A673 (cell line): ENCODE measurements at regions not wholly inside any gene's neighbourhood (a gene's known extent, or its start where the extent isn't known, plus 50 kb on each side); places are given as distances from the start of the nearest gene placed in this dataset.

ENCODE experiments used
- BruUV-seq: library from RNA; stranded (reverse); fragments of 400-500 nt; replicated peaks from 2 replicates; lab custom pipeline; 2021; lab: Mats Ljungman, UMichigan
- CTCF ChIA-PET: fragments of 300-600 bp; sonication (Branson Sonifier 250); formaldehyde crosslinking; loops from one replicate; lab custom pipeline; 2022; ENCODE audit warnings: antibody characterized with exemption; lab: Charles Lee
- POLR2A ChIA-PET: fragments of 300-600 bp; sonication (Branson Sonifier 250); formaldehyde crosslinking; loops from one replicate; lab custom pipeline; 2022; ENCODE audit warnings: antibody characterized with exemption; ENCODE audit not compliant: low non-redundant PET; lab: Charles Lee
- DNase-seq: peaks from one replicate; pipeline ENCODE4 v3.0.0-alpha.2; 2015; ENCODE audit warnings: low spot score
- H3K27ac ChIP-seq: fragments of 200-600 bp; sonication (generic); 2 replicates; pipeline ENCODE4 v1.5.1; 2016; ENCODE audit warnings: mixed run types, low read depth, mild to moderate bottlenecking, mixed read lengths, antibody characterized with exemption, low read length; ENCODE audit not compliant: poor library complexity, severe bottlenecking
- H3K27me3 ChIP-seq: fragments of 200-600 bp; sonication (generic); replicated peaks from 2 replicates; pipeline ENCODE4 v1.6.1; 2017; ENCODE audit warnings: mixed run types, low read depth, mild to moderate bottlenecking, mixed read lengths, antibody characterized with exemption, low read length; ENCODE audit not compliant: insufficient read depth, poor library complexity
- H3K36me3 ChIP-seq: fragments of 200-600 bp; sonication (generic); 2 replicates; pipeline ENCODE4 v1.6.1; 2016; ENCODE audit warnings: mixed run types, mild to moderate bottlenecking, mixed read lengths, antibody characterized with exemption, low read length; ENCODE audit not compliant: insufficient read depth, poor library complexity, severe bottlenecking
- H3K4me1 ChIP-seq: fragments of 200-600 bp; sonication (generic); 2 replicates; pipeline ENCODE4 v1.6.1; 2017; ENCODE audit warnings: mixed run types, mild to moderate bottlenecking, mixed read lengths, antibody characterized with exemption, low read length; ENCODE audit not compliant: insufficient read depth, poor library complexity, severe bottlenecking
- H3K4me3 ChIP-seq: fragments of 200-600 bp; sonication (generic); 2 replicates; pipeline ENCODE4 v1.5.1; 2016; ENCODE audit warnings: low read depth, mixed run types, mild to moderate bottlenecking, mixed read lengths, low read length; ENCODE audit not compliant: poor library complexity, severe bottlenecking
- H3K9me3 ChIP-seq: fragments of 200-600 bp; sonication (generic); 2 replicates; pipeline ENCODE4 v1.6.1; 2016; ENCODE audit warnings: mixed run types, low read depth, mild to moderate bottlenecking, mixed read lengths, antibody characterized with exemption, low read length; ENCODE audit not compliant: poor library complexity, severe bottlenecking
- EZH2 ChIP-seq: fragments of 200-600 bp; sonication (generic); IDR thresholded peaks from 2 replicates; pipeline ENCODE4 v1.6.1; 2017; ENCODE audit warnings: borderline replicate concordance, low read depth, mild to moderate bottlenecking, mixed read lengths, antibody characterized with exemption, low read length; ENCODE audit not compliant: poor library complexity, severe bottlenecking
- intact Hi-C: fragments of 100-400 bp; cut with micrococcal nuclease; formaldehyde crosslinking; loops from one replicate; pipeline ENCODE4 v1.10.0; 2022; ENCODE audit not compliant: unreplicated experiment
- TF ChIP-seq, protein P1 (sequence below): fragments of 300-800, 200-600 bp; sonication (generic); conservative IDR thresholded peaks from 2 replicates; pipeline ENCODE4 v1.5.1; 2017; ENCODE audit warnings: low read depth, mild to moderate bottlenecking, antibody characterized with exemption, low read length, moderate library complexity, mixed read lengths

DNA sequence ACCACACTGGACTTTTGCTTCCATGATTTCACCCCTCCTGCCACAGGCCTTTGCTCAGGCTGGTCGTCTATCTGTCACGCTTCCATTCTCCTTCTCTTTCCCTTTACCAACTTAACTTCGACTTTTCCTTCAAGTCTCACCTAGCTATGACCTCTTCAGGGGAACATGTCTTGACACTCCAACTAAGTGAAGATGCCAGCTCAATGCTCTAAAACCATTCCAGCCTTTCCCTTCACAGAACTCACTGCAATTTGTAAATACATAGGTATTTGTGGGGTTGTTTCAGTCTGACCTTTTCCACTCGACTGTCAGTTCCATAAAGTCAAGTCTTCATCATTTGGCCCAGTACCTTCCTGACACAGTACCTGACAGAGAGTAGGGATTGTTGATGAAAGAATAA, 358.6 kb upstream of the CAMK1G start:
- ChIA-PET POLR2A (no interaction called here), CTCF (no interaction called here)
- no peak overlapping the region for H3K4me3 ChIP-seq
- no peaks in the 10 kb centered on the region for H3K4me1 ChIP-seq
- no peaks in the 10 kb centered on the region for H3K9me3 ChIP-seq
- no peak for DNase-seq
- intact Hi-C loops: loop anchor here (5.0 kb wide), 1 partner anchor 52 kb away; no protein-coding TSS in a partner anchor
- TF ChIP-seq EZH2: no peak
- TF ChIP-seq, protein P1, sequence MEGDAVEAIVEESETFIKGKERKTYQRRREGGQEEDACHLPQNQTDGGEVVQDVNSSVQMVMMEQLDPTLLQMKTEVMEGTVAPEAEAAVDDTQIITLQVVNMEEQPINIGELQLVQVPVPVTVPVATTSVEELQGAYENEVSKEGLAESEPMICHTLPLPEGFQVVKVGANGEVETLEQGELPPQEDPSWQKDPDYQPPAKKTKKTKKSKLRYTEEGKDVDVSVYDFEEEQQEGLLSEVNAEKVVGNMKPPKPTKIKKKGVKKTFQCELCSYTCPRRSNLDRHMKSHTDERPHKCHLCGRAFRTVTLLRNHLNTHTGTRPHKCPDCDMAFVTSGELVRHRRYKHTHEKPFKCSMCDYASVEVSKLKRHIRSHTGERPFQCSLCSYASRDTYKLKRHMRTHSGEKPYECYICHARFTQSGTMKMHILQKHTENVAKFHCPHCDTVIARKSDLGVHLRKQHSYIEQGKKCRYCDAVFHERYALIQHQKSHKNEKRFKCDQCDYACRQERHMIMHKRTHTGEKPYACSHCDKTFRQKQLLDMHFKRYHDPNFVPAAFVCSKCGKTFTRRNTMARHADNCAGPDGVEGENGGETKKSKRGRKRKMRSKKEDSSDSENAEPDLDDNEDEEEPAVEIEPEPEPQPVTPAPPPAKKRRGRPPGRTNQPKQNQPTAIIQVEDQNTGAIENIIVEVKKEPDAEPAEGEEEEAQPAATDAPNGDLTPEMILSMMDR: no peak
- peaks cover 18% of the 10 kb centered on the region for H3K27me3 ChIP-seq
- H3K36me3 ChIP-seq: no peaks in the 10 kb centered on the region
- no TSS peak for BruUV-seq
- H3K27ac ChIP-seq: no peak overlapping the region

DNA sequence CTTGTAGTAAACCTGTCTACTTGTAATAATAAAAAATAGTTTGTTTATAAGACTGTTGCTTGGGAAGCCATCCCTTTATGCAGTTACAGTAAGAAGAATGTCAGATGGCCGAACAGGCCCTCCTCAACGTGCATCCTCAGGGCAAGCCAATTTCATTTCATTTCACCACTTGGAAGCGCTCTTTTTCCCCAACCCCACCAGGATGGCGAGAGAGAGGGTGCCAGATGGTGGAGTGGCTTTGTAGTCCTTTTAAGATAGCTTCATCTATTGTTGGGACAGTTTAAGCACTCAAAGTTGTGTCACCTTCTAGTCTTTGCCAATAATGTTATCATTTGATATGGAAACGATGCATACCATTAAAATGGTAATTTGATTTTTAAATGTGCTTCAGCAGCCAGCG, 356.3 kb upstream of the CAMK1G start:
- POLR2A ChIA-PET: no interaction called here
- no peak overlapping the region for H3K27ac ChIP-seq
- no peaks in the 10 kb centered on the region for H3K9me3 ChIP-seq

DNA sequence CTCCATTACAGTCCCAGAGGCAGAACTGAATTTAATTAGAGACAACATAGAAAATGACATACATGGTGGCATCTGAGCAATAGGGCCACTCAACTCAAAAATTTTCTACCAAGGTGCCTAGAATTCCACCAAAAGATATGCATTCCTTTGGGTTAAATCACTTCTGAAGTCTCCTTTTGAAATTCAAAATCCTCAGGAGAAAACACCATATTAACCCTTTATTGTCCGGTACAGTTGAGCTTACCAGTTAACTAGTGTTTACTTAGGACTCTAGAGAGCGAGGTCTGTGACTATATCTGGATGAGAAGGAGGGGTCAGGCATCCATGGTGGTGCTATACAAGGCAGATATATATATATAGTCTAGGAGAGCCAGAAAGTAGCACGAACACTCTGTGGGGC, 355.6 kb upstream of the CAMK1G start:
- no TSS peak for BruUV-seq
- Histone ChIP-seq H3K36me3 (no peaks in the 10 kb centered on the region), H3K27ac (no peak overlapping the region), H3K4me3 (no peak overlapping the region), H3K9me3 (no peaks in the 10 kb centered on the region), H3K4me1 (no peaks in the 10 kb centered on the region), H3K27me3 (peaks cover 26% of the 10 kb centered on the region)
- ChIA-PET POLR2A (no interaction called here), CTCF (no interaction called here)
- DNase-seq: no peak
- no peak for TF ChIP-seq EZH2
- TF ChIP-seq, protein P1: no peak
- intact Hi-C loops: loop anchor here (5.0 kb wide), 1 partner anchor 49 kb away; no protein-coding TSS in a partner anchor

More for the DNA sequence above, 356.3 kb upstream of the CAMK1G start:
- BruUV-seq: no TSS peak
- Histone ChIP-seq H3K36me3 (no peaks in the 10 kb centered on the region), H3K4me1 (no peaks in the 10 kb centered on the region), H3K4me3 (no peak overlapping the region), H3K27me3 (peaks cover 27% of the 10 kb centered on the region)
- CTCF ChIA-PET: no interaction called here
- DNase-seq: no peak
- intact Hi-C loops: loop anchor here (5.0 kb wide), 1 partner anchor 50 kb away; no protein-coding TSS in a partner anchor
- TF ChIP-seq EZH2: no peak
- TF ChIP-seq, protein P1: no peak
